ENCODE measurements at regions not wholly inside any gene's neighbourhood (a gene's known extent, or its start where the extent isn't known, plus 50 kb on each side); places are given as distances from the start of the nearest gene placed in this dataset.

DNA sequence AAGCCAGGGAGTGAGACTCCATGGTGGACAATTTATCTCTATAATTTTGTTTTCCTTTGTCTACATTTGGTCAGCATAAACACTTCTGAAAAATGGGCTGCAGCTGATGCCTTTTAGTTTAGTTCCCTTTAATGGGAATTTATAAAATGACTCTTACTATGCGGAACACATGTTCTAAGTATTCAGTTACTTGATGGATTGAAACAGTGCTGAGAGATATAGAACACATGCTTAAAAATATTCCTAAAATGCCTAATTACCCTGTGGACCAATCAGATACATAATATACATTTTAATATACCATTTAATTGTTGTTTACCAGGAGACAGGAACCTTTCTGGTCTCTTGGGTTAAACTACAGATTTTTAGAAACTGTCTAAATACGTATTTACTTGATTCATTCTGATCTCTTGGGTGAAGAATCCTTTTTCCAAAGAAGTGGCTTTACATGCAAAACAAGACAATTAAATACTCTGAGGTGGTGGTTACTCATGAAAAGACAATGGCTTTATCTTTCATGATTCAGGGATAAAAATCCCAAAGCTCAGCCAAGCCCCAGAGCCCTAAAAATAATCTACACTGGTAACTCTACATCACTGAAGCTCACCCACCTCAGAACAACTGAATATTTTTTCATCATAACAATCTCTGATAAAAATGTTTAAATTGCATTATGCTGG lies 128.1 kb upstream of the SERTAD2 start:
- no peak for TF ChIP-seq YY1 (IDR thresholded peaks at IDR 0.05; ENCODE audit: insufficient read depth, insufficient read length)
- TF ChIP-seq ZNF274 (IDR thresholded peaks at IDR 0.05; ENCODE audit: low read depth, low read length): no peak
